NCI-H446 treated with DMSO at 0.1 percent for 48 hours (cell line): ENCODE measurements at regions not wholly inside any gene's neighbourhood (a gene's known extent, or its start where the extent isn't known, plus 50 kb on each side); places are given as distances from the start of the nearest gene placed in this dataset.

Experiments
- DNase-seq: peaks from one replicate; lab custom pipeline; 2025; lab: John Stamatoyannopoulos, UW

GRCh38 chr17:73815474-73815873 is 171.2 kb upstream of the SDK2 start:
- DNase-seq = no peak

- DNase-seq = no peak
Measured at GRCh38 chr17:73819440-73820395, 175.5 kb upstream of the SDK2 start.

GRCh38 chr17:73820686-73821448 is 176.6 kb upstream of the SDK2 start:
- DNase-seq = no peak

GRCh38 chr17:73821665-73822064 is 177.4 kb upstream of the SDK2 start:
- no peak for DNase-seq

- no peak for DNase-seq
Measured at GRCh38 chr17:73822371-73822770, 178.1 kb upstream of the SDK2 start.

GRCh38 chr17:73823684-73824083 is 179.4 kb upstream of the SDK2 start:
- no peak for DNase-seq

- no peak for DNase-seq
Measured at GRCh38 chr17:73824321-73824720, 180.1 kb upstream of the SDK2 start.

GRCh38 chr17:73826181-73826871 is 182.1 kb upstream of the SDK2 start:
- DNase-seq = no peak

GRCh38 chr17:73826872-73827228 is 182.6 kb upstream of the SDK2 start:
- no peak for DNase-seq

- no peak for DNase-seq
Measured at GRCh38 chr17:73827627-73828291, 183.5 kb upstream of the SDK2 start.

GRCh38 chr17:73829676-73830280 is 185.5 kb upstream of the SDK2 start:
- DNase-seq = no peak

- DNase-seq = no peak
Measured at GRCh38 chr17:73831699-73832098, 187.5 kb upstream of the SDK2 start.

- DNase-seq = peak; percentile 38
Measured at GRCh38 chr17:73833775-73834488, 189.7 kb upstream of the SDK2 start.

- DNase-seq = no peak
Measured at GRCh38 chr17:73834684-73835343, 190.6 kb upstream of the SDK2 start.

GRCh38 chr17:73835605-73836004 is 191.4 kb upstream of the SDK2 start:
- DNase-seq = no peak

GRCh38 chr17:73838815-73839214 is 194.6 kb upstream of the SDK2 start:
- DNase-seq = peak; percentile 77

- no peak for DNase-seq
Measured at GRCh38 chr17:73840829-73841228, 196.6 kb upstream of the SDK2 start.

- peak; percentile 23 for DNase-seq
Measured at GRCh38 chr17:73841431-73842060, 197.3 kb upstream of the SDK2 start.

- DNase-seq = no peak
Measured at GRCh38 chr17:73847952-73848351, 203.7 kb upstream of the SDK2 start.

- DNase-seq = no peak
Measured at GRCh38 chr17:73850426-73850825, 206.2 kb upstream of the SDK2 start.
